Rectal smooth muscle tissue (tissue), 1 donor: ENCODE measurements at regions not wholly inside any gene's neighbourhood (a gene's known extent, or its start where the extent isn't known, plus 50 kb on each side); places are given as distances from the start of the nearest gene placed in this dataset.

Source experiments
- H3K27ac ChIP-seq: one replicate; pipeline ENCODE4 v1.7.0; 2013; ENCODE audit warnings: low read depth, low read length, inconsistent platforms
- H3K27me3 ChIP-seq: one replicate; pipeline ENCODE4 v1.7.0; 2013; ENCODE audit warnings: low read length; ENCODE audit not compliant: control insufficient read depth, insufficient read depth
- H3K36me3 ChIP-seq: one replicate; pipeline ENCODE4 v1.7.0; 2013; ENCODE audit warnings: low read length; ENCODE audit not compliant: control insufficient read depth, insufficient read depth
- H3K4me1 ChIP-seq: one replicate; pipeline ENCODE4 v1.7.0; 2013; ENCODE audit warnings: low read length; ENCODE audit not compliant: control insufficient read depth, insufficient read depth
- H3K4me3 ChIP-seq: one replicate; pipeline ENCODE4 v1.7.0; 2013; ENCODE audit warnings: low read length
- H3K9ac ChIP-seq: one replicate; pipeline ENCODE4 v1.7.0; 2013; ENCODE audit warnings: low read length

DNA sequence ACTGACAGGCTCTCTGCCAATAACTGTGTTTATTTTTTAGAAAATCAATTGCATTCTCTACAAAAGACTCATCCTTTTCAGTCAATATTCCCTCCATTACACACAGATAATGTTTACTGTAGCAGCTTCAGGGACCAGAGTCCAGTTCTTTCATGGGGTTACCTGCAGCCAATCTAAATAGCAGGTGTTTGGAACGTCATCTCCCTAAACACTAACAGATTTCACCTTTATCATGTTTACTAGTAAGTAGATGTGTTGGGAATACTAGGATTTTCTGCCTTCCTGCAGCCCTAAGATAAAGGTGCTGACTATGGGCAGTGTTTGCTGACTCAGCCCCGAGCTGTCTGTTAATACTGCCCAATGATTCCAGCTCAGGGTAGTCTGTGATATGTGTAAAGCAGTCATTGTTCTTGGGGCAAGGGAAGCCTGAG is 447.0 kb downstream of the KIF4B start:
- H3K4me1 ChIP-seq, result no peaks in the 10 kb centered on the region
- H3K27me3 ChIP-seq, result no peaks in the 10 kb centered on the region
- H3K4me3 ChIP-seq, result no peak overlapping the region
- no peaks in the 10 kb centered on the region for H3K36me3 ChIP-seq
- H3K27ac ChIP-seq, result no peak overlapping the region
- H3K9ac ChIP-seq, result no peak overlapping the region

DNA sequence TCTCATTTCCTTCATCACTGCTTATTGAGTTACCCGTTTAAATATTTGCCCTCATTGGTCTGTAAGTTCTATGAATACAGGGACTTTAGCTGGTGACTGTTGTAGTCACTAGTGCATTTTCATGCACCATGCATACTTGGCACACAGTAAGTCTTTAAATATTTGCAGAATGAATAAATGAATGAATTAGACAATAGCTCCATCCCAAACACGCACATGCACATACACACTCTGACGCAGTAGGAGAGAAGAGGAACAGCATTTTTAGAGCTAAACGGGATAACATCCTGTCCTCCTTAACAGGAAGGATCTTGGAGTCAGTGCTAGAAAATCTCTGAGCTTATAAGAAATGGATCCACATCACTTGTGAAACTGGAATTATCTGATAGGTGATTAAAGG is 447.7 kb downstream of the KIF4B start:
- Histone ChIP-seq H3K27ac (no peak overlapping the region), H3K9ac (no peak overlapping the region), H3K36me3 (no peaks in the 10 kb centered on the region), H3K4me1 (no peaks in the 10 kb centered on the region), H3K27me3 (no peaks in the 10 kb centered on the region), H3K4me3 (no peak overlapping the region)

DNA sequence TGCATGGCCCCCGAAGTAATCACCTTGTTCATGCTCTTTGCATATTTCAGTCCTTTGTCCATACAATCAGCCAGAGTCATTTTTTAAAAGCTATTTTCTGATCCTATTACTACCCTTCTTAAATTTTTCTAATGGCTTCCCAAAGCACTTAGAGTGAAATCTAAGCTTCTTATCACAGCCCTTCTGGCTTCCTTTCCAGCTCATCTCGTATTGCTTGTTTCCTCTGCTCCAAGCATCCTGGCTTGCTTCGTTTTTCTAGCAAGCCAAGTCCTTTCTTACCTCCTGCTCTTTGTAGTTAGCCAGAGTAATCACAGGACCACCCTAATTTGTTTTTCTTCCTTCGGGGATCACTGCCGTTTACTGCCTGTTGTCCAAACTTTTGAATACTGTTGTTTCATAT is 453.3 kb downstream of the KIF4B start:
- Histone ChIP-seq H3K4me1 (no peaks in the 10 kb centered on the region), H3K27ac (no peak overlapping the region), H3K36me3 (no peaks in the 10 kb centered on the region), H3K27me3 (no peaks in the 10 kb centered on the region), H3K4me3 (no peak overlapping the region), H3K9ac (no peak overlapping the region)

DNA sequence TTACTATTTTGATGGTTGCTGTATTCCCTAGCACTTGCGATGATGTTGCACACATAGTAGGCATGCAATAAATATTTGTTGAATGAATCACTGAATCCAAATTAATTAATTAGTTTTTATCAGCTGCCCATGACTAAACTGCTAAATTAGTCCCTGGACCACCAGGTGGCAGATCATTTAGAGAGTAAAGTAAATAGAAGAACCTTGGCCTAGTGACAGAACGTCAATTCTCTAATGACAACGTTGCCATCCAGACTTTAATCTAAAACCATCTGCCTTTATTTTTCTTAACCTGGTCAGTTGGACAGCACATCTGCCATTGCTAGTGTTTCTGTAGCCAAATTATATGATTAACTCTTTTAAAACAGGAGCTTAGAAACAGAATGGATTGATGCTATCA is 457.5 kb downstream of the KIF4B start:
- H3K4me1 ChIP-seq, result no peaks in the 10 kb centered on the region
- H3K36me3 ChIP-seq, result no peaks in the 10 kb centered on the region
- no peak overlapping the region for H3K4me3 ChIP-seq
- H3K27ac ChIP-seq, result no peak overlapping the region
- no peak overlapping the region for H3K9ac ChIP-seq
- H3K27me3 ChIP-seq, result no peaks in the 10 kb centered on the region

DNA sequence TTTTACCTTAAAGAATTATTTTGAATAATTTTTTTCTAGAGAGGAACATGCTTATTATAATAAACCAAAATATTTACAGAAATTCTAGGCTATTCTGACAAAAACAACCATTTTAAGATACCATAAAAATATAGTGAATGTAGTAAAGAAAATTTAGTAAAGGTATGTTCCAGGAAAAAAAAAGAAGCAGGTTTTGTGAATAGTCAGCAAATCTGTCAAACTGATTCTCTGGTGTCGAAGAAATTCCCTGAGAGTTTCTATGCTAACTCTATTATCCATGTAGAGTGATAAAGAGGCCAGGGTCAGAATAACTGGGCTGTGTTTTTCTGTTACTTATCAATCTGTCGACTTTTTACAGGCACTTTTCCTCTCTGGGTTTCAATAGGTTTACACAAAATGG is 459.2 kb downstream of the KIF4B start:
- Histone ChIP-seq H3K36me3 (no peaks in the 10 kb centered on the region), H3K9ac (no peak overlapping the region), H3K4me1 (no peaks in the 10 kb centered on the region), H3K27me3 (no peaks in the 10 kb centered on the region), H3K27ac (no peak overlapping the region), H3K4me3 (no peak overlapping the region)

DNA sequence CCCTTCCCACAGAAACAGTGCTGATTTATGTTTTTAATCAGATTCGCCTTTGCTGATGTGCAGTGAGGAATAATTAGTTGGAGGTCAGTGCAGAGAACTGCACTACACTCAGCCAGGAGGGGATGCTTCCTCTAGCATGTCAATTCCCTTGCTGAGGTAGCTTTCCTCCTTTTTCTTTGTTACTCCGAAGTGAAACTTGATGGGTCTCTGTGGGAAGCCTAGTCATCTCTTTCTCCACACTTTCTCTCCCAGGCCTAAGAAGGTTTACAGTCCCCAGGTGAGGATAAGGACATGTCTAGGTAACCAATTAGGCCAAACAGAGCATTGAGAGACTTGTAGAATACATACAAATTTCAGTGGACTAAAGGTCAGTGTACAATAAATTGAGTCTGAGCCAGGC is 461.8 kb downstream of the KIF4B start:
- H3K36me3 ChIP-seq, result no peaks in the 10 kb centered on the region
- no peak overlapping the region for H3K9ac ChIP-seq
- no peak overlapping the region for H3K27ac ChIP-seq
- H3K4me1 ChIP-seq, result no peaks in the 10 kb centered on the region
- H3K27me3 ChIP-seq, result no peaks in the 10 kb centered on the region
- H3K4me3 ChIP-seq, result no peak overlapping the region

DNA sequence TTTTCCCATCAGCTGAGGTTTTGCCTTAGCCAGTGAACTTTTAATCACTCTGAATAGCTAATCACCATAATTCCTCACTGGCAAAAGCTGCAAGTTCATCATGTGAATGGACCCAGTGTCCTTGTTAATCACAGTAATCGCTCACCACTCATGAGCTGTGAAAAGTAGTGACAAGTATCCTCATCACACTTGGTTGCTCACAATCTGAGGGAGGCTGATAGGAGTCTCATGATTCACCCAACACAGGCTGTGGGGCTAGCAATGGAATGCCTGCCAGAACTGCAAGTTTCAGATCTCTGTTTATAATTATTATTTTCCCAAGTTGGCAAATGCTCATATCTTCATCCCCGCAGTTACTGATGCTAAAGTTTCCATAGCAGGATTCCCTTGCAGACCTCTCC is 467.2 kb downstream of the KIF4B start:
- H3K36me3 ChIP-seq, result no peaks in the 10 kb centered on the region
- no peak overlapping the region for H3K27ac ChIP-seq
- no peak overlapping the region for H3K9ac ChIP-seq
- no peaks in the 10 kb centered on the region for H3K4me1 ChIP-seq
- H3K27me3 ChIP-seq, result no peaks in the 10 kb centered on the region
- no peak overlapping the region for H3K4me3 ChIP-seq

DNA sequence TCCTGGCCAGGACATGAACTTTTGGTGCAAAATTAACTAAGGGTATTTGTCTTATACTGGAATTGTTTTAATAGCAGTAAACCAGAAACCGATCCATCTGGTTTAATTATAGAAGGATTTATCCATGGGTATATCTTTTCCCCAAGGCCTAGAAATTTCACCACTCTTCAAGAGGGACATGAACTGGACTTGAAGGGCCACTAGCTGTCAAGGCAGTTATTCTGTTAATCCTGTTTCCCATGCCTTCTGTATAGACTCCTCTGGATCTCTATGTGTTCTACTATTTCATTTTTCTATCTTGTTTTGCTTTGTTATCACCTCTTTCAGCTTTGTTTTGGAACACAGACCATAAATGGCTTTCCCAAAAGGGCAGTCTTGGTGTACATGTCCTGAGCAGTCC is 467.6 kb downstream of the KIF4B start:
- H3K27me3 ChIP-seq, result no peaks in the 10 kb centered on the region
- no peak overlapping the region for H3K27ac ChIP-seq
- H3K9ac ChIP-seq, result no peak overlapping the region
- H3K4me1 ChIP-seq, result no peaks in the 10 kb centered on the region
- H3K4me3 ChIP-seq, result no peak overlapping the region
- no peaks in the 10 kb centered on the region for H3K36me3 ChIP-seq

DNA sequence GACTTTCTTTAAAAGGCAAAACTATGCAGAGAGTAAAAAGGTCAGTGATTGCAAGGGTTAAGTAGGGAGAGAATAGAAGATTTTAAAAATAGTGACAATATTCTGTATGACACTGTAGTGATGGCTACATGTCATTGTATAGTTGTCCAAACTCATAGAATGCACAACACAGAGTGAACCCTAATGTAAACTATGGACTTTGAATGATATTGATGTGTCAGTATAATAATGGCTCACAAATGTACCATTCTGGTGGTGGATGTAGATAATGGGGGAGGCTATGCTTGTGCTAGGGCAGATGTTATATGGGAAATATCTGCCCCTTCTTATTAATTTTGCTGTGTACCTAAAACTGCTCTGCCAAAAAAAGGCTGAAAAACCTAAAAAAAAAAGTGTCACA is 468.9 kb downstream of the KIF4B start:
- Histone ChIP-seq H3K27ac (no peak overlapping the region), H3K4me1 (no peaks in the 10 kb centered on the region), H3K4me3 (no peak overlapping the region), H3K9ac (no peak overlapping the region), H3K36me3 (no peaks in the 10 kb centered on the region), H3K27me3 (no peaks in the 10 kb centered on the region)

DNA sequence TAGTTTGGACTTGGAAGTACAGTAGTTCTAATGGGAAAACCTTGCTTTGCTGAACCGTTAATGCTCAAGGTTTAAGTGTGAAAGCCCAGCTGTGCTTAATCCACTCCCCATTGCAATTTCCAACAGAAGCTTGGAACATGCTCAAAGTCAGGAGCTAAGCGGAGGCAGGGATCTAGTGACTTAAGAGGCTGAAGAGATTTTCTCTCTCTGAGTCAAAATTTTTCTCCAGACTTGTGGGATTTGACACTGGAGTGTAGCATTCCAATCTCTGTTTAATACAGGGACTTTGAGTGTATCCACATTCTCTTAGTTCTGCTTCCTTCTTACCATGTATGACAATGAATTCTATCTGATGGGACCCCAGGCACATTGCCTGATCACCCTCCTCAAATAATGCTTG is 471.8 kb downstream of the KIF4B start:
- no peak overlapping the region for H3K9ac ChIP-seq
- H3K4me3 ChIP-seq, result no peak overlapping the region
- no peak overlapping the region for H3K27ac ChIP-seq
- no peaks in the 10 kb centered on the region for H3K27me3 ChIP-seq
- no peaks in the 10 kb centered on the region for H3K4me1 ChIP-seq
- H3K36me3 ChIP-seq, result no peaks in the 10 kb centered on the region

DNA sequence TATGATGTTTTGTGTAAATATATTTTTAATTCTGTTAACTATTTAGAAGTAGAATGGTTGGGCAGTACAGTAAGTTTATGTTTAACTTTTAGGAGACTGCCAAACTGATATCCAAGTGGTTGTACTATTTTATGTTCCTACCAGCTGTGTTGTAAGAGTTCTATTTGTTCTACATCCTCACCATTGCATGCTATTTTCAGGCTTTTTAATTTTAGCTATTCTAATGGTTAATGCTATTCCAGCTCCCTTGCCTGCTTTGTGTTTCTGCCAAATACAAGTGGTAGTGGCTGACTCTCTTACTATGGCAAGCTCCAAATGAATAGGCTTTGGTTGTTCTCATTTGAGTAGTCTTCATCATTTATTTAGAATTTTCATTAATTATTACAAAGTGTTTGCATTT is 476.4 kb downstream of the KIF4B start:
- no peaks in the 10 kb centered on the region for H3K4me1 ChIP-seq
- H3K9ac ChIP-seq, result no peak overlapping the region
- no peak overlapping the region for H3K27ac ChIP-seq
- no peaks in the 10 kb centered on the region for H3K36me3 ChIP-seq
- no peak overlapping the region for H3K4me3 ChIP-seq
- no peaks in the 10 kb centered on the region for H3K27me3 ChIP-seq

DNA sequence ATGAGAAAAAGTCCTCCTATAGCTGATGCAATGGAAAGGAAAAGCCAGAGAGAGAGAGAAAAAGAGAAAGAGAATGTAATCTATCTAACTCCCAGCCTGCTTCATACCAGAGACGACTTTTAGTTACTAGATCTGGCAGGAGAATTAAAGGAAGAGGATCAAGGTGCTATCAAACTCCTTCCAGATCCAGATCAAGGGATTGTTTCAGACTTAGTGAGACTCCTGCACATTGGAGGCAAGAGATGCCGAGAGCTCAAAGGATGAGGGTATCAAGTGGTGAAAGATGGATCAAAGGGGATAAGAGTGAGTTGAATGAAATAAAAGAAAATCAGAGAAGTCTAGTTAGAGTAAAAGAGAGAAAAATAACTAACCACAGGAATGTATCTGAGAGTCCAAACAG is 478.6 kb downstream of the KIF4B start:
- Histone ChIP-seq H3K36me3 (no peaks in the 10 kb centered on the region), H3K4me3 (no peak overlapping the region), H3K27me3 (no peaks in the 10 kb centered on the region), H3K27ac (no peak overlapping the region), H3K4me1 (no peaks in the 10 kb centered on the region), H3K9ac (no peak overlapping the region)

DNA sequence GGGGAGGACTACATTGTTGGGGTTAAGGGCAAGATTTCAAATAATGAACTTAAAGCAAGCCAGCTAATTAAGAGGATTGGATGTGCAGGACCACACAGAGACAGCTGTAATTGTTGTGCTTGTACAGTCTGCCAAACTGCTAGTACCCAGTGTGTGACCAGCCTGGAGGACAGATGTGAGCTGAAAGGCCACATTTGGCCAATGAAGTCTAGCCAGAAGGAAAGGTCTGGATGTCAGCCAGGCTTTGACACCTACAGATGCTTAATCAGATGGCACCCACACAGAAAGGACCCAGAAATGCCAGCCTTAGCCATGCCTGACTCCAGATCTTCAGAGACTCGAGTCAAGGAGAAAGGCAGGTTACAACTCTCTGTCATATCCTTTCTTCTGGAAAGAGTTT is 491.1 kb downstream of the KIF4B start:
- Histone ChIP-seq H3K9ac (no peak overlapping the region), H3K36me3 (no peaks in the 10 kb centered on the region), H3K27ac (no peak overlapping the region), H3K4me1 (no peaks in the 10 kb centered on the region), H3K27me3 (no peaks in the 10 kb centered on the region), H3K4me3 (no peak overlapping the region)

DNA sequence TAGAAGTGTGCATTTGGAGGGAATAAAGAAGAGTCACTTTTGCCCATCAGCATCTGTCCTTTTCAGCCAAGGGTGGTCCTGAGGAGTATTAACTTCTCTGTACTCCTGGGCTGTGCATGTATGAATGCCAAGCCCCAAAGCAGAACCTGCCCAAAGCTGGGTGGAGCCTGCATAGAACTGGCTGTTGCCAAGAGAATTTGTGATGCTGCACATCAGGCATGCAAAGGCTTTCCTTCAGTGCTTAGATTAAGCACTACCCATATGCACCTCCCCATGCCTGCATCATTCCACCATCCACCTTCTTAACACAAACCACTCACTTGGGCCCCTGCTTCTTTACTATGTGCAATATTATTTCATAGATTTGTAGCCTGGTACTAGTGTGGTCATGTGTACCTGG is 493.8 kb downstream of the KIF4B start:
- no peak overlapping the region for H3K9ac ChIP-seq
- no peaks in the 10 kb centered on the region for H3K4me1 ChIP-seq
- no peak overlapping the region for H3K27ac ChIP-seq
- H3K4me3 ChIP-seq, result no peak overlapping the region
- H3K36me3 ChIP-seq, result no peaks in the 10 kb centered on the region
- no peaks in the 10 kb centered on the region for H3K27me3 ChIP-seq
